ENCODE measurements at regions not wholly inside any gene's neighbourhood (a gene's known extent, or its start where the extent isn't known, plus 50 kb on each side); places are given as distances from the start of the nearest gene placed in this dataset.

- H3K9me1 ChIP-seq (replicated peaks; ENCODE audit: control insufficient read depth, extremely low read depth, insufficient read depth, low read length), result no peaks in the 10 kb centered on the region
- no peak for TF ChIP-seq FOS (IDR thresholded peaks at IDR 0.05; ENCODE audit: borderline replicate concordance, insufficient read depth, low read length)
- TF ChIP-seq JUN (IDR thresholded peaks at IDR 0.05; ENCODE audit: borderline replicate concordance, insufficient read depth, insufficient read length, low read depth), result no peak
- no peak for TF ChIP-seq EZH2 (IDR thresholded peaks at IDR 0.05; ENCODE audit: borderline replicate concordance, low read depth, low read length, severe bottlenecking)
- no peak for TF ChIP-seq CTCF (IDR thresholded peaks at IDR 0.05; ENCODE audit: extremely low read depth in 1 of 2, insufficient read depth in 1 of 2, low read depth in 1 of 2, low read length in 2 of 2)
- TF ChIP-seq POLR2A (IDR thresholded peaks at IDR 0.05; ENCODE audit: low read depth, low read length), result no peak
- TF ChIP-seq MYC (IDR thresholded peaks at IDR 0.05; ENCODE audit: low read depth, low read length), result no peak
- no peak for TF ChIP-seq GATA2 (IDR thresholded peaks at IDR 0.05; ENCODE audit: insufficient read depth, insufficient read length, low read depth, low read length)
- H2AFZ ChIP-seq (ENCODE audit: low read depth, low read length), result no peak overlapping the region
- FAIRE-seq (no peak), DNase-seq (ENCODE audit: low read depth, low spot score) (no peak)
- H3K36me3 ChIP-seq (ENCODE audit: control insufficient read depth in 2 of 2, extremely low read depth in 1 of 2, insufficient read depth in 2 of 2, low read length in 2 of 2), result no peaks in the 10 kb centered on the region
- no peaks in the 10 kb centered on the region for H3K4me1 ChIP-seq (ENCODE audit: control insufficient read depth, extremely low read depth, insufficient read depth, low read length)
- no peaks in the 10 kb centered on the region for H4K20me1 ChIP-seq (replicated peaks; ENCODE audit: control insufficient read depth, extremely low read depth, insufficient read depth, low read length)
- no peak overlapping the region for H3K4me2 ChIP-seq (ENCODE audit: insufficient read depth, low read length)
- no peaks in the 10 kb centered on the region for H3K79me2 ChIP-seq (ENCODE audit: control insufficient read depth, insufficient read depth, low read length)
- no peaks in the 10 kb centered on the region for H3K27me3 ChIP-seq (ENCODE audit: control insufficient read depth in 2 of 2, insufficient read depth in 2 of 2, low read length in 2 of 2)
- dilution Hi-C loops (cut with MboI; ENCODE audit: extremely low pct_ligation_motif_present, low sequenced_read_pairs), result no loop called here
- POLR2A ChIA-PET, result no interaction called here
- H3K4me3 ChIP-seq (replicated peaks in 1 of 3; ENCODE audit: insufficient read depth in 1 of 3, low read depth in 1 of 3, low read length in 3 of 3), result no peak overlapping the region
- BruUV-seq (replicated peaks), result no TSS peak
- intact Hi-C loops (cut with micrococcal nuclease), result no loop called here
- H3K27ac ChIP-seq (ENCODE audit: insufficient read depth, low read depth, low read length), result no peak overlapping the region
- CTCF ChIA-PET, result no interaction called here
- no peaks in the 10 kb centered on the region for H3K9me3 ChIP-seq (replicated peaks; ENCODE audit: control insufficient read depth, insufficient read depth, low read length)
- H3K9ac ChIP-seq (replicated peaks; ENCODE audit: extremely low read depth, insufficient read depth, low read length), result no peak overlapping the region
These were observed 277.2 kb upstream of the CCL2 start for GRCh38 chr17:33977729-33978514.

All from endothelial cell of umbilical vein (primary cell).